ENCODE measurements at regions not wholly inside any gene's neighbourhood (a gene's known extent, or its start where the extent isn't known, plus 50 kb on each side); places are given as distances from the start of the nearest gene placed in this dataset.

GRCh38 chr2:199148076-199148845, 309.5 kb downstream of the SATB2 start:
- no peaks in the 10 kb centered on the region for H3K9me3 ChIP-seq (ENCODE audit: low read depth, low read length)
- no peaks in the 10 kb centered on the region for H3K4me1 ChIP-seq (ENCODE audit: insufficient read depth, low read length)

GRCh38 chr2:199147216-199147615, 310.5 kb downstream of the SATB2 start:
- no peak for TF ChIP-seq CTCF (IDR thresholded peaks at IDR 0.05; ENCODE audit: extremely low read depth, low read depth, low read length)
- Histone ChIP-seq H3K36me3 (ENCODE audit: insufficient read depth, low read length) (no peaks in the 10 kb centered on the region), H3K4me2 (ENCODE audit: insufficient read depth, low read length) (no peak overlapping the region), H3K27me3 (ENCODE audit: insufficient read depth, low read length) (no peaks in the 10 kb centered on the region), H3K79me2 (ENCODE audit: insufficient read depth, low read length) (no peaks in the 10 kb centered on the region), H3K9me3 (ENCODE audit: low read depth, low read length) (no peaks in the 10 kb centered on the region), H3K4me3 (ENCODE audit: insufficient read depth, low read length) (no peak overlapping the region), H3K4me1 (ENCODE audit: insufficient read depth, low read length) (no peaks in the 10 kb centered on the region), H4K20me1 (ENCODE audit: insufficient read depth, low read length) (no peaks in the 10 kb centered on the region), H2AFZ (ENCODE audit: low read length) (no peak overlapping the region), H3K27ac (ENCODE audit: low read depth, low read length) (no peak overlapping the region)
- no peak for DNase-seq (ENCODE audit: insufficient read length, low spot score, missing footprints)

More at GRCh38 chr2:199148076-199148845, 309.5 kb downstream of the SATB2 start:
- Histone ChIP-seq H3K36me3 (ENCODE audit: insufficient read depth, low read length) (no peaks in the 10 kb centered on the region), H3K4me3 (ENCODE audit: insufficient read depth, low read length) (no peak overlapping the region), H2AFZ (ENCODE audit: low read length) (no peak overlapping the region), H3K27me3 (ENCODE audit: insufficient read depth, low read length) (no peaks in the 10 kb centered on the region), H3K79me2 (ENCODE audit: insufficient read depth, low read length) (no peaks in the 10 kb centered on the region), H4K20me1 (ENCODE audit: insufficient read depth, low read length) (no peaks in the 10 kb centered on the region), H3K27ac (ENCODE audit: low read depth, low read length) (no peak overlapping the region), H3K4me2 (ENCODE audit: insufficient read depth, low read length) (no peak overlapping the region)
- no peak for DNase-seq (ENCODE audit: insufficient read length, low spot score, missing footprints)
- no peak for TF ChIP-seq CTCF (IDR thresholded peaks at IDR 0.05; ENCODE audit: extremely low read depth, low read depth, low read length)

GRCh38 chr2:199144546-199144945, 313.2 kb downstream of the SATB2 start:
- no peak overlapping the region for H3K4me3 ChIP-seq (ENCODE audit: insufficient read depth, low read length)
- no peaks in the 10 kb centered on the region for H3K4me1 ChIP-seq (ENCODE audit: insufficient read depth, low read length)
- no peak overlapping the region for H3K4me2 ChIP-seq (ENCODE audit: insufficient read depth, low read length)
- H3K27ac ChIP-seq (ENCODE audit: low read depth, low read length), result no peak overlapping the region
- H3K9me3 ChIP-seq (ENCODE audit: low read depth, low read length), result no peaks in the 10 kb centered on the region
- no peak for DNase-seq (ENCODE audit: insufficient read length, low spot score, missing footprints)
- H4K20me1 ChIP-seq (ENCODE audit: insufficient read depth, low read length), result no peaks in the 10 kb centered on the region
- H2AFZ ChIP-seq (ENCODE audit: low read length), result no peak overlapping the region
- no peaks in the 10 kb centered on the region for H3K79me2 ChIP-seq (ENCODE audit: insufficient read depth, low read length)
- no peaks in the 10 kb centered on the region for H3K36me3 ChIP-seq (ENCODE audit: insufficient read depth, low read length)
- no peak for TF ChIP-seq CTCF (IDR thresholded peaks at IDR 0.05; ENCODE audit: extremely low read depth, low read depth, low read length)
- H3K27me3 ChIP-seq (ENCODE audit: insufficient read depth, low read length), result no peaks in the 10 kb centered on the region

GRCh38 chr2:199144036-199144435, 313.7 kb downstream of the SATB2 start:
- Histone ChIP-seq H4K20me1 (ENCODE audit: insufficient read depth, low read length) (no peaks in the 10 kb centered on the region), H3K4me3 (ENCODE audit: insufficient read depth, low read length) (no peak overlapping the region), H3K4me1 (ENCODE audit: insufficient read depth, low read length) (no peaks in the 10 kb centered on the region), H2AFZ (ENCODE audit: low read length) (no peak overlapping the region), H3K9me3 (ENCODE audit: low read depth, low read length) (no peaks in the 10 kb centered on the region), H3K4me2 (ENCODE audit: insufficient read depth, low read length) (no peak overlapping the region), H3K27ac (ENCODE audit: low read depth, low read length) (no peak overlapping the region), H3K36me3 (ENCODE audit: insufficient read depth, low read length) (no peaks in the 10 kb centered on the region), H3K79me2 (ENCODE audit: insufficient read depth, low read length) (no peaks in the 10 kb centered on the region), H3K27me3 (ENCODE audit: insufficient read depth, low read length) (no peaks in the 10 kb centered on the region)
- DNase-seq (ENCODE audit: insufficient read length, low spot score, missing footprints), result no peak
- no peak for TF ChIP-seq CTCF (IDR thresholded peaks at IDR 0.05; ENCODE audit: extremely low read depth, low read depth, low read length)
